ENCODE measurements at regions not wholly inside any gene's neighbourhood (a gene's known extent, or its start where the extent isn't known, plus 50 kb on each side); places are given as distances from the start of the nearest gene placed in this dataset.
A peak's percentile ranks its signal among the peaks of the same experiment; 100 is the strongest.

DNA sequence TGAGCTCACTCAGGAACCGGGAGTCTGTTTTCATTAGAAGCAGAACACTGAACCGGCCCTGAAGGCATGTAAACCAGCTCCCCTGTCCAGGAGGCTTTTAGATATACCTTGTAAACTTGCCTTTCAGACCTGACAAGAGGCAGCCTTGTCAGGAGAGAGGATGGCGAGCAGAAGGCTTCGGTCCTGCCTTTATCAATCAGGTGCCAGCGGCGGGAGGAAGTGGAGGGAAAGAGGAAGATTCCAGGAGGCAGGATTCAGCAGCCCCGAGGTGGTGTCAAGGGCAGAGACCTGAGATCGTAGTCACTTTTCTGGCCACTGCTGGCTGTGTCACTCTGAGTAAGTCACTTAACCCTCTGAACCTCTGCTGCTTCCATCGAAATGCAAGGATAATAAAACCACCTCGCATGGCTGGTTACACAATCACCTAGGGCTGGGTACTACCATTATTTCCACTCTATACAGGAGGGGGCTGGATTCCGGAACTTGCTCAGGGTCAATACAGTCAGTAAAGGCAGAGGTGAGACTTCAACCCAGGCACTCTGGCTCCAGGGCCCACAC is 181.0 kb downstream of the CHST1 start:
- no peak for DNase-seq
- intact Hi-C loops (cut with micrococcal nuclease): no loop called here
- no peak for ATAC-seq

DNA sequence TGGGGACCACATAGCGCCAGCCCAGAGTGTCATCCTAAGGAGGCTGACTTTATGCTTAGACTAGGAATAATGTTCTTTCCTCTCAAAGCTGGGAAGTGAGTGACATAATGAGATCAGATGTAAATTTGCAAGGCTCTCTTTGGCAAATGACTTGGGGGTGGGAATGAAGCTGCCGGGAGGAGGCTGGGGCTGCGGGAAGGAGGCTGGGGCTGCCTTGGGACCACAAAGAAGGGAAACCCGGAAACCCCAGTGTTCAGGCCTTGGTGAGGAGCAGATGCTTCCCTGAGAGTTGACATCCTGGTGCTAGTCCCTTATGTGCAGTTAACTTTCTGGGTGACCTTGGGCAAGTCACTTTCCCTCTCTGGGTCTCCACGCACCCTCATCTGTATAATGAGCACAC is 182.0 kb downstream of the CHST1 start:
- DNase-seq: no peak
- intact Hi-C loops (cut with micrococcal nuclease): no loop called here
- ATAC-seq: no peak

DNA sequence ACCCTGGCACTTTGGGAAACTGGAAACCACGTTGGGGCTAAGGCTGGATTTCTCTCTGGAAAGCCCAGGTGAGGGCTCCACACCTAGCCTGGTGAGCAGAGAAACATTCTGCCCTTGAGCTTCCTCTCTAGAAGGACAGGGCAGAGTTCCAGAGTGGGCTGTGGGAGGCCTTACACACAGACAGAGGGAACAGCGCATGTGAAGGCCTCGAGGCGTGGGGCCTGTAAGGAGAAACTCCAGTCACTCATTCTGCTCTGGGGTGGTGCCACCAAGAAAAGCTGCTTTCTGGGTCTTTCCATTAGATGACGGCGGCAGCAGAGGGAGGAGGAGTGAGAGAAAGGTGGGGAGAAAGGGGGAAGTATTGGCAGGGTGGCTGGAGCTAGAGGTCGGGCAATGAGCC is 183.1 kb downstream of the CHST1 start:
- no peak for ATAC-seq
- intact Hi-C loops (cut with micrococcal nuclease): no loop called here
- no peak for DNase-seq

DNA sequence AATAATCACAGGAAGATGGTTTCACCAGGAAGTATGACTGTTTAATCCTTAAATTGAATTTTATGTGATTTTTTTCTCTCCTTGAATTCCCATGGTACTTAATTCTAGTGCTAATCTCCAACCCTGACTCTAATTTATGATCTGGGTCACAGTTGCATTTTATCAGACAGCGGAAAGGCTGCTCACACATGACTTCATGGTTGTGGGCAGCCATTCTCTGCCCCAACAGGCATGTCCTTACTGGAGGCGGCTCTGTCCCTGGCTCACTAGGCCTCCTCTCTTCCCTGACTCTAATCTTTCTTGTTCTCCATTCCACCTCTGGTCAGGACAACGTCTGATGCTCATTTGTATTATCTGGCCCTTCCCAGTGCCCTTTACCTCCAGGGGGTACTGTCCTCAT is 184.4 kb downstream of the CHST1 start:
- DNase-seq: no peak
- ATAC-seq: no peak
- intact Hi-C loops (cut with micrococcal nuclease): no loop called here

DNA sequence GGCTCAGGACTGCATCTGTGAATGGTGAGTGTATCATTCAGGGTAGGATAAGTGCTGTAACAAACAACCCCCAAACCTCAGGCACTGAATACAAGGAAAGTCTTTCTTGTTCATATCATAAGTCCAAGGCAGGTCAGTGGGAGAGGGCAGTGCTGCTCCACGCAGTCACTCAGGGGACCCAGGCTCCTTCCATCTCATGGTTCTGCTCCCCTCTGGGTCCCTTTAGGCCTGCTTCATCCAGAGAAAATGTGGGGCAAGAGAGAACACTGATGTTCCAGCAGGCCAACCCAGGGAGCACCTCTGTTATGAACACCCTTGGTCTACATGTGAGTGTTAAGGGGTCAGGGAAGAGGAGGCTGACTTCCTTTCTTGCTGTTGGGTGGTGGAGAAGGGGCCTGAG is 187.8 kb downstream of the CHST1 start:
- ATAC-seq (no peak), DNase-seq (no peak)
- intact Hi-C loops (cut with micrococcal nuclease): no loop called here

DNA sequence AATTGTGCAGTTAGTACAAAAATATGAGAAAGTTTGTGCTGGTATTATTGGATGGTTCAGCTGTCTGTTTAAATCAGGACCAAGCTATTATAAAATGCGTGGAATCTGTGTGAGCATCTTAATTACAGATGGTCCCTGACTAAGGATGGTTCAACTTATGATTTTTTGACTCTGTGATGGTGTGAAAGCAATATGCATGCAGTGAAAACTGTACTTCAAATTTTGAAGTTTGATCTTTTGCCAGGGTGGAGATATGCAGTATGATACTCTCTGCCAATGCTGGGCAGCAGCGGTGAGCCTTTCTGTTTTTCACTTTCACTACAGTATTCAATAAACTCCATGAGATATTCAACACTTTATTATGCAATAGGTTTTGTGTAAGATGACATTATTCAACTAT is 189.3 kb downstream of the CHST1 start:
- no peak for DNase-seq
- no peak for ATAC-seq
- intact Hi-C loops (cut with micrococcal nuclease): no loop called here

DNA sequence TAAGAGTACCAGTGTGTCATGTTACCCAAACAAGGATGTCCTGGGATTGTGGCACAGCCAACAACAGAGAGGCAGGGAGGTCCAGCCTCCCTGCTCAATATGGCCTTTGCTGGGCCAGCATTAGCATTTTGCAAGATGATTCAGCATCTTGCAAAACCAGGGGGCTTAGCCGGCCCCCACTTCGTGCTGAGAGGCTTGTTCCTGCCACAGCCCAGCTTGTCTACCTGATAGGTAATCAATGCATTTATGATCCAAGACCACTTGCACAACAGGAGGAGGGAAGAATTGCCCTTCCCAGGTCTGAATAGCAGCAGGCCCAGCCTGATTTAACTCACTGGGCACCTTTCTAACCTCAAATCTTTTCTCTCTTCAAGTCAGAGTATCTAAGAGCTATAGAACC is 189.0 kb upstream of the SYT13 start:
- intact Hi-C loops (cut with micrococcal nuclease): no loop called here
- no peak for ATAC-seq
- DNase-seq: no peak

DNA sequence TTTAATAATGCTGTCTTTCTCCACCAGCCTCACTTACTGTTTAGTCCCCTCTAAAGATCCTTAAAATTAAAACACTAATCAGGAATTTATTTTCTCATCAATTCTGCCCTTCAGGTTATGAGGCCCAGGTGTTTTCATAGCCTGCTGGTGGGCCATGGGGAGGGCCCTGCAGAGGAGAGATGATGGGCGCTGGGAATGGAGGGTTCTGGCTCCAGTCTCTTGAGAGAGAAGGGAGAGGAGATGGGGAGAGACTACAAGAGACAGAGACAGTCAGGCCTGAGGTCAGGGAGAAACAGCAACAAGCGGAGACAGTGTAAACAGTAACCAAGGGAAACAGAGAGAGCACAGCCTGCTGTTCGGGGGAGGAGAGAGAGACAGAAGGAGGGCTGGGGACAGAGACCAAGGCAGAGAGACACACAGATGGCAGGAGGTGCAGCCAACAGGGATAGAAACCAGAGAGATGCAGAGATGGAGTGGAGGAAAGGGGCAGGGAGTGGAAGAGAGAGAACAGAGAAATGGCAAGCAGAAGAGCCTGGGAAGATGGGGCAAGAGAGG is 187.3 kb upstream of the SYT13 start:
- no peak for ATAC-seq

DNA sequence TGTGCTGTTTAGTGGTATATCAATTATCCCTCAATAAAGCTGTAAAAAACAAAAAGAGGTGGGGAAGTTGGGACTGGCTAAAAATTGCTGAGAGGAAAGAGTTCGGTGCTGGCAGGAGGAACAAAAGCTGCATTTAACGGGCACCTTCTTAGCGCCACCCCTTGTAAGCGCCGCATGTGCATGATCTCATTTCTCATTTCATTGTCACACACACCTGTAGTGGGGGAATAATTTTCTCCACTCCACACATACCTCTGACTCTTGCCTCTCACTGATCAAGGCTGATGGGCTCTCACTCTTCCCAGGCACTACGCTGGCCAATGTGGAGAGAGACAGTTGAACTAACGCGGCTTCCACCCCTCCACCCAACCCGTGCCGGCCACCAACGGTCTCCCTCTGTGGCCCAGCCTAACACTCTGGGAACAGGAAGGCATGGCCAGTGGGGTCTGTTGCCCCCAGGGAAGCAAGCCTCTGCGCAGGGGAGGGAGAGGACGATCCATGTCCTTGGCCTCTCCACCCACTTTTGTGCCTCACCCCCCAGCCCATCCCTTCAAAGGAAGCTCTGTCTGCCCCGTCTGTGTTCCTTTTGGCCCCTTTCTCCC is 186.7 kb upstream of the SYT13 start:
- intact Hi-C loops (cut with micrococcal nuclease): no loop called here
- DNase-seq (no peak), ATAC-seq (no peak)

More for the DNA sequence above, 187.3 kb upstream of the SYT13 start:
- DNase-seq: no peak
- intact Hi-C loops (cut with micrococcal nuclease): no loop called here

DNA sequence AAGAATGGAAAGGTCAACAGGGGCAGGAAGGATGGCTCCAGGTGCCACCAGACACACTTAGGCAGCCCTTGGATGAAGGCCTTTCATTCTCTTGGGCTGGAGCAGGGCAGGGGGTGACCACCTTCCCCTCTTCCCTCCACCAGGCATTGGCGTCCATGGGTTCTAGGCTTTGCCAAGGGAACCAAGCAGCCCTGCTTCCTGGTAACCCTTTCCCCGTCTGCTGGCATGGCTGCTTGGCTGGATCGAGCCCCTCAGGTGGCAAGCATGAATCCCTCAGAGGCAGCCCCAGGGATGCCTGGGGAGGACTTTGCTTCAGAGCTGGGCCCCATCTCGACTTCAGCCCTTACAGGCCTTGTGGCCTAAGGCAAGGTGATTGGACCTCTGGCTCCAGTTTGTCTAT is 185.1 kb upstream of the SYT13 start:
- intact Hi-C loops (cut with micrococcal nuclease): no loop called here
- ATAC-seq (no peak), DNase-seq (no peak)

DNA sequence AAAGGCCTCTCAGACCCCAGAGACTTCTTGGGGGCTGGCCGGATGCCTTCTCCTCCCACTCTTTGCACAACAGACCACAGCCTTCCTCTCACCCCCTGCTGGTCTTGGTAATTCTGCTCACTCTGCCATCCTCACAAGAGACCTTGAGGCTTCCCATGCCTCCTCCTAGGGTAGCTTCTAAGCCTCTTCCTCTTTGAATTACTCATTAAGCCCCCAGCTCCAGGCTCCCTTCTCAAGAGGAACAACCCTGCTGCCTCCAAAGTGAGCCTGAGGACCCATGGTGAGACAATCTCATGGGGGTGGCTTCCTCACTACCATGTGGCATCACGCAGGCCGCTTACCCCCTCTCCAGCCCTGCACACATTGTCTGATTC is 184.6 kb upstream of the SYT13 start:
- intact Hi-C loops (cut with micrococcal nuclease): no loop called here
- ATAC-seq: no peak

DNA sequence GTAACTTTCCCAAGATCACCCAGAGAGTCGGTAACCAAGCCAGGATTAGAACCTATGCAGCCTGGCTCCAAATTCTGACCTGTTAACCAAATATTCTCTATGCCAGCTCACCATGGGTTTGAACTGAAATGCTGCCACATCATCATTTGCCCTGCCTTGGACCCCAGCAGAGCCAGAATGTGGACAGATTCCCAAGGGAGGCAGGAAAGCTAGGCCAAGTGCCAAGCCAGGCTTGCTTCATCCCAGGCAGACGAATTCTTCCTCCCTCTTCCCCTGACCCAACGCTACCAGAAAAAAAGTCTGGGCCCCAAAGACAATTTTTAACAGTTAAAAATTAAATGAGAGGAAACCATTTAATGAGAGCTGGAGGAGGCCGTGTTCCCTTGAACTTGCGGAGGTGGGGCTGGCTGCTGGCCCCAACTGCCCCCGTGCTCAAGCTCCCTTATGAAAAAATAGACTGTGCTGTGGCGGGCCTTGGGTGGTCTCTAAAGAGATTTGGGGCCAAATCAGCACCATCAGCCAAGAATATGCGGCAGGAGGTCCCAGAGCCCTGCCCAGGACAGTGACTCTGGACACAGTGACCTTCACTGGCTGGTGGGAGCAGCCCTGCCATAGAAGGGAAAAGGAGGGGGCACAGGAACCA is 184.1 kb upstream of the SYT13 start:
- ATAC-seq: no peak
- intact Hi-C loops (cut with micrococcal nuclease): no loop called here
- peak; percentile 43 for DNase-seq

More for the DNA sequence above, 184.6 kb upstream of the SYT13 start:
- no peak for DNase-seq

DNA sequence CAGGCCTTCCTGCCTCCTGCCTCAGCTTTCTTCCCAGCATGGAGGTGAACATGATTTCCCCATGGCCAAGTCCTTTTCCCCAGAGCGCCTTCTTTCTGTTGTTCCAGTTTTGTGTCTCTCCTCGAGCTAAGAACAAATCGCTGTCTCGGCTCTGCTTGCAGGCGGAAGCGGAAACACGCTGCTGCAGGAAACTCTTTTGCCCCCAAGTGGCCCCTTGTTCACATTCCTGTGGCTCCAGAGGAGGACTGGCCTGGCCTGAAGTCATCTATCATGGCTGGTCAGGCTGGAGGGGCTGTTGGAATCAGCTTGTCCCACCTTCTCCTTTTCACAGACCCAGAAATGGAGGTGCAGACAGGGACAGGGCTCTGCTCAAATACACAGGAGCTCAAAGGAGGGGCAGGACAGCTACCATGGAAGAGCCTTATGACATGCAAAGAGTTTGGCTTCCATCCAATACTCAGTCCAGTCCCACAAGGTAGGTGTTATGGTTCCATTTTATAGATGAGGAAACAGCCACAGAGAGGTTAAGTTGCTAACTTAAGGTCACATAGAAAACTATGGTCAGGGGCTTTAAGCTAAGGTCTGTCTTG is 182.2 kb upstream of the SYT13 start:
- no peak for DNase-seq
- intact Hi-C loops (cut with micrococcal nuclease): no loop called here
- ATAC-seq: no peak

DNA sequence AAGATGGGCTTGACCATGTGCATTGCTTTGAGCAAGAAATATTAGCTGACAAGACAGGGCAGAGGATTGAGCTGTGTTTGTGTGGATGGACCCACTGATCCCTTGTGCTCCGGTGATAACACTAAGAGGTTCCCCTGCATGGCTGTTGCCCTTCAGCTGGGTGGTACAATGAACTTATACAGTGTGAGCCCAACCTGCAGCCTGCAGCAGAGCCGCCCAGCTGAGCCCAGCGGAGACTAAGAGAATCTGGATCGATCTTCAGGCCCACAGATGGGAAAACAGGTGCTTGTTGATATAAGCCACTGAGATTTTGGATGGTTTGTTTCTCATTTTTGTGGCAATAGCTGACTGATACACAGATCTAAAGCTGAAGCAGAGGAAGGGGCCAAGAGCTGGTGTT is 177.4 kb upstream of the SYT13 start:
- intact Hi-C loops (cut with micrococcal nuclease): no loop called here
- DNase-seq: no peak
- ATAC-seq: no peak

DNA sequence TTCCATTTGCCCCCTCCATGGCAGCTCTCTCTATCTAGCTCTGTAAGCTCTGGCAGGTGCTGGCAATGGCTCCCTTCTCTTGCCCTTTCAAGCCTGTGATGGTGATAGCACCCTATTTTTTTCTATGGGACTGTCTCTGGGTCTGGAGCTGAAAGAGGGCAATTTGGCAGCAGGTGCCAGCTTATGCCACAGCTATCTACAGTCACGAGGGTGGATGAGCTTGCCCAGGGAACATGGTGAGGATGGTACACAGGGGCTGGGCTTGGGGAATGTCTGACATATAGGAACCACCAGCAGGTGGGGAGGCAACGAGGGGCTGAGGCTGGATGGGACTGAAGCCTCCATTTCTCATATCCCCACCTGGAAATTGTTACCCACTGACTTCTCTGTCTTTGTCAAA is 175.4 kb upstream of the SYT13 start:
- ATAC-seq: peak; percentile 52
- intact Hi-C loops (cut with micrococcal nuclease): no loop called here
- no peak for DNase-seq

DNA sequence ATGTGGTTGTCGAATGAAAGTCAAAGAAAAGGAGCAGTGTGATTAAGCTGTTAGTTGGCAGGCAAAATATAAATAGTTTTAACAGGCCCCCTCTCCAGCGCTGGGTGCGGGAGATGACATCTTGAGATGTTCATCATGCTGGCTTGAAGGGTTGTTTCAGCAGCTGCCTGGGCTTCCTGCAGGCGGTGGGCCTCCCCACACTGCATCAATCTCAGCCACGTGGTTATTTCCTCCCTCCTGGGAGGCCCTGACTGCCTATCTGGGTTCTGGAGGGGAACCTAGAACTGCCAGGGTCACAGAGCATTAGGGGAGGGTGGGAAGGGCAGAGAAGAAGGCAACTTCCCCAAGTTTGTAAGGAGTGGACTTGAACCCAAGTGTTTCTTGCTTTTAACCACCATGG is 173.3 kb upstream of the SYT13 start:
- DNase-seq (no peak), ATAC-seq (no peak)
- intact Hi-C loops (cut with micrococcal nuclease): no loop called here

DNA sequence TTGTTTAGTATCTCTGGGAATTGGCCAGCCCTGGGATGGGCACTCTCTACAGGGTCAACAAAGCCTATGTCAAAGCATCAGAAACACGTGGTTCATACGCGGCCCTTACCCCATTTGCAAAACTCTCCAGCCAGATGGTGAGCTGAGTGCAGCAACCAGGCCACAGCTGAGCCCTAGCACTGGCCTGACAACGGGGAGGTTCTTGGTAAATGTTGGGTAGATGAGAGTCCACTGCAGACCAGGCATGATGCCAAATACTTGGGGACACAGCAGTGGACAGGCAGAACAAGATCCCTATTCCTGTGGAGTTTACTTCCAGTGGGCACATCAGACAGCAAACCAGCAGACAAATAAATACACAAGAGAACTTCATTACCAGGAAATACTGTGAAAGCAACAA is 172.1 kb upstream of the SYT13 start:
- DNase-seq: no peak
- intact Hi-C loops (cut with micrococcal nuclease): no loop called here
- ATAC-seq: no peak

DNA sequence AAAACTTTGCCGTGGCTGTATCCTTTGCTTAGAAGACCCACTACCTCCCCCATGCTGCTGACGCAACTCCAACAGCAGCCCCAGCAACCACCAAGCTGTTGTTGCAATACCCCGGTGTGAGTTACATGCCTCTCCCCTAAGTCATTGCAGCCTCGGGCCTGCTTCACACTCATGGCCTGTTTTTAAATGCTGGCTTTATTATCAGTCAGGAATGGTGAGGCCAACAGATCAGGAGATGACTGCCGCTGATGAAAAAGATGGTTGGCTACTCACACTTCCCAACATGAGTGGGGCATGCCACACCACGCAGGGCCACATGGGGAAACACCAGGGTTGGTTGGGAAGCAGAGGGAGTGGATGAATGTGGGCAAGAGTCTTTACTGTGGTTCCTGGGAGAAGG is 171.5 kb upstream of the SYT13 start:
- intact Hi-C loops (cut with micrococcal nuclease): no loop called here
- ATAC-seq (no peak), DNase-seq (no peak)

DNA sequence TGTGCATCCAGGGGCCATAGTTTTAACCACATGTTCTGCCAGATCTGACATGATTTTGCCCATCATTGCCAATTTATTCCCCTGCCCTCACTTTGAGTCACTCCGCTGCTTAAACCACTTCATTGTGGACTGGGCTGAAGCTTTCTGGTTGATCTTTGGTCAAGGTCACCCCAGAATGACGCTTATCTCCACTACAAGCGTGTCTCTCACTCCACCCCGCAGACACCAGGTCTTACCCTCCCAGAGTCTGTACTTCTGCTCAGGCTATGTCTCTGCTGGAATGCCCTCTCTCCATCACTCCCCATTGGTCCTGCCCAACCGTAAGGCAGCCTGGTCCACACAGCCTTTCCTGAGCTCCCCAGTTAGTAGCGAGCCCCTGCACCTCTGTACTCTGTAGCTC is 170.5 kb upstream of the SYT13 start:
- intact Hi-C loops (cut with micrococcal nuclease): no loop called here
- no peak for ATAC-seq
- DNase-seq: no peak

DNA sequence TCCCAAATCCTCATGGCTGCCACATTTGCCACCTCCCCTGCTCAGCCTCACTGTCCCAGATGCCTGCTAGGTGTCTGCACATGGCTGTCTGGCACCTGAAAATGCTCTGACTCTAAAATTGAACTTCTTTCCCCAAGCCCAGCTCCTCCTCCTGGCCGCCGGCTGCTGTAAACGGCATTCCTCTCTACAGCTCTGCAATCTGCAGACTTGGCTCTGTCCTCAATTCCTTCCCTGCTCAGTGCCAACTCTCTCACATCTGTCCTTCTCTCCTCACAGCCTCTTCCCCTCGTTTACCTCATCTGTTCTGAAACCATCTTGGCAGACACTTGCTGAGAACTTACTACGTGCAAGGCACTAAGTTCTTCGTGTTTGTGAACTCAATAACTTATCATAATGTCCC is 169.4 kb upstream of the SYT13 start:
- intact Hi-C loops (cut with micrococcal nuclease): no loop called here
- DNase-seq (no peak), ATAC-seq (no peak)

DNA sequence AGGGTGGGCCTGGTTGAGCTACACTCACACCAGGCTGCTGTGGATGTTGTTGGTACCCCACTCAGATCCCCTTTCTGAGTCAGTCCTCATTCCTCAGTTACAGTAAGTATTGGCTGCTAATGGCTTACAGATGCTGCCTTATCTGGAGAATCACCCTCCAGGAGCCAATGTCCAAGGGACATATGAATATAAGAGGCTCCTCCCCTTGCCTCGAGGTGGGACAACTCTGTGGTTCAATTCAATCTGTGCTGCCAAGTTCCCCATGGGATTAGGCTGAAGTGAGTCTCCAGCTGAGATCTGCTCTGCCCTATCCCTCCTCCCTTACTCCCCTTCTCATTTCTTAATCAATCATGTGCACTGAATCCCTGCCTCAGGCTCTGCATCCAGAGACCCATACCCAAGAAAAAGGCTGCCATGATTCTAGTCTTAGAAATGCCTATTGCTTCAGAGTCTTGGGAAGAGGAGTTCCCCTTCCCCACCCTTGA is 168.8 kb upstream of the SYT13 start:
- intact Hi-C loops (cut with micrococcal nuclease): no loop called here
- DNase-seq: no peak
- ATAC-seq: no peak
